Mammary epithelial cell (primary cell): ENCODE measurements at regions not wholly inside any gene's neighbourhood (a gene's known extent, or its start where the extent isn't known, plus 50 kb on each side); places are given as distances from the start of the nearest gene placed in this dataset.

Experiments
- CTCF ChIP-seq, 2 donors: IDR thresholded peaks in 1 of 2; conservative IDR thresholded peaks in 1 of 2; 2 replicates each; pipeline ENCODE4 v1.5.1; 2011 to 2012; ENCODE audit warnings: inconsistent platforms in 2 of 2, low read length in 2 of 2, mild to moderate bottlenecking in 2 of 2, control low read depth in 1 of 2, low read depth in 1 of 2; ENCODE audit not compliant: insufficient read depth in 1 of 2; ENCODE audit errors: extremely low read depth in 1 of 2
- EZH2 ChIP-seq: IDR thresholded peaks from 2 replicates; pipeline ENCODE4 v1.6.1; 2012; ENCODE audit warnings: low read length, inconsistent platforms, borderline replicate concordance

- TF ChIP-seq EZH2, result no peak
- TF ChIP-seq CTCF (conservative IDR thresholded peaks at IDR 0.05 in 1 of 2, IDR thresholded peaks at IDR 0.05 in 1 of 2; ENCODE audit: extremely low read depth in 1 of 2, insufficient read depth in 1 of 2, low read depth in 1 of 2, low read length in 2 of 2), result no peak
Measured at GRCh38 chr4:30838331-30838730, 118.2 kb downstream of the PCDH7 start.
